ENCODE measurements at regions not wholly inside any gene's neighbourhood (a gene's known extent, or its start where the extent isn't known, plus 50 kb on each side); places are given as distances from the start of the nearest gene placed in this dataset.
"Not testable (repeated sequence)": the region's sequence is repeated elsewhere in the genome, so short reads cannot be mapped to it uniquely, and the experiment has no call there.

GRCh38 chr16:51977506-51977905 is 569.4 kb downstream of the TOX3 start:
- not testable (repeated sequence) for TF ChIP-seq POLR2AphosphoS5 (IDR thresholded peaks at IDR 0.05; ENCODE audit: borderline replicate concordance, low read depth, low read length); EZH2 (IDR thresholded peaks at IDR 0.05)

Measured in SK-N-MC (cell line).